Right lobe of liver (tissue), 4 donors: ENCODE measurements at regions not wholly inside any gene's neighbourhood (a gene's known extent, or its start where the extent isn't known, plus 50 kb on each side); places are given as distances from the start of the nearest gene placed in this dataset.

ENCODE experiments used
- POLR2A ChIP-seq: fragments of 450-650 bp; IDR thresholded peaks from one replicate; pipeline ENCODE4 v1.6.1; 2017; ENCODE audit warnings: antibody characterized with exemption, mild to moderate bottlenecking
- TF ChIP-seq, protein P1 (sequence below), 4 donors: fragments of 200-600 bp in 3 of 4; fragments of 450-650 bp in 1 of 4; IDR thresholded peaks; one replicate each; pipeline versions ENCODE4 v1.5.1 to v1.8.0; 2016 to 2022; ENCODE audit warnings: antibody characterized with exemption in 4 of 4, mild to moderate bottlenecking in 2 of 4
- donor health status: DM: no; HTN: no; CAD: no.
- donor health status: DM: no; HTN: no; CAD: no.
- donor health status: DM: no; HTN: yes; CAD: no.

DNA sequence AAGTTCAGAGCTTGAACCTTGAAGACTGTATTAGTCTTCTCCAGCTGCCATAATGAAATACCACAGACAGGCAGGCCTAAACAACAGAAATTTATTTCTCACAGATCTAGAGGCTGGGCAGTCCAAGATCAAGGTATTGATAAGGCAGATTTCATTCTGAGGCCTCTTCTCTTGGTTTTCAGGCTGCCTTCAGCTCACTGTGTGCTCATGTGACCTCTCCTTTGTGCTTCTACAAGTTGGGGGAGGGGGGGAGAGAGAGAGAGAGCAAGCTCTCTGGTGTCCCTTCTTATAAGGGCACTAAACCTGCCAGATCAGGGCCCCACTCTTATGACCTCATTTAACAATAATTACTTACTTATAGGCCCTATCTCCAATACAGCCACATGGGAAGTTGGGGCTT lies 102.6 kb upstream of the RSPO3 start:
- TF ChIP-seq, protein P1, sequence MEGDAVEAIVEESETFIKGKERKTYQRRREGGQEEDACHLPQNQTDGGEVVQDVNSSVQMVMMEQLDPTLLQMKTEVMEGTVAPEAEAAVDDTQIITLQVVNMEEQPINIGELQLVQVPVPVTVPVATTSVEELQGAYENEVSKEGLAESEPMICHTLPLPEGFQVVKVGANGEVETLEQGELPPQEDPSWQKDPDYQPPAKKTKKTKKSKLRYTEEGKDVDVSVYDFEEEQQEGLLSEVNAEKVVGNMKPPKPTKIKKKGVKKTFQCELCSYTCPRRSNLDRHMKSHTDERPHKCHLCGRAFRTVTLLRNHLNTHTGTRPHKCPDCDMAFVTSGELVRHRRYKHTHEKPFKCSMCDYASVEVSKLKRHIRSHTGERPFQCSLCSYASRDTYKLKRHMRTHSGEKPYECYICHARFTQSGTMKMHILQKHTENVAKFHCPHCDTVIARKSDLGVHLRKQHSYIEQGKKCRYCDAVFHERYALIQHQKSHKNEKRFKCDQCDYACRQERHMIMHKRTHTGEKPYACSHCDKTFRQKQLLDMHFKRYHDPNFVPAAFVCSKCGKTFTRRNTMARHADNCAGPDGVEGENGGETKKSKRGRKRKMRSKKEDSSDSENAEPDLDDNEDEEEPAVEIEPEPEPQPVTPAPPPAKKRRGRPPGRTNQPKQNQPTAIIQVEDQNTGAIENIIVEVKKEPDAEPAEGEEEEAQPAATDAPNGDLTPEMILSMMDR (IDR thresholded peaks at IDR 0.05), result no peak
- TF ChIP-seq POLR2A, result no peak
